ENCODE measurements at regions not wholly inside any gene's neighbourhood (a gene's known extent, or its start where the extent isn't known, plus 50 kb on each side); places are given as distances from the start of the nearest gene placed in this dataset.

GRCh38 chr7:24199978-24200377 lies 84.0 kb upstream of the NPY start:
- TF ChIP-seq POLR2AphosphoS5 (IDR thresholded peaks at IDR 0.05) (no peak), POLR2A (IDR thresholded peaks at IDR 0.05) (no peak)
